ENCODE measurements at regions not wholly inside any gene's neighbourhood (a gene's known extent, or its start where the extent isn't known, plus 50 kb on each side); places are given as distances from the start of the nearest gene placed in this dataset.

DNA sequence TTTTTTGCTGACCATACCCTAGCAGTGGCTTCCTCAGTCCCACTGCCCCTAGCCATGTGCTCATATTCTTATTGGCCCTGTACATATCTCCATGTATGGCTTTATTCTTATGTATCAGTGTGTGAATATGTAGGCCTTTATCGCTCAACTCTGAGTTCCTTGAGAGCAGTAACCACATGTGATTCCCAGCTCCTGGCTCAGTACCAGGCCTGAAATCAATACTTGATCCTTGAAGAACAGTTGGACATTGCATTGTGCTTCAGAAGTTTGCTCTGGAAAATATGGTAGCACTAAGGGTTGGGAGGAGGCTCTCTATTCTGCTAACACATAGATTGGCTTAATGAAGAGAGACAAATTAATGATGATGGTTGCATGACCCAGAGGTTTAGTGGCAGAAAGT, 118.8 kb upstream of the FERMT1 start:
- no peak for TF ChIP-seq SPI1 (IDR thresholded peaks at IDR 0.05; ENCODE audit: borderline replicate concordance, low read depth)
- TF ChIP-seq POLR2AphosphoS5 (IDR thresholded peaks at IDR 0.05; ENCODE audit: low read depth) = no peak
- TF ChIP-seq, protein P1, sequence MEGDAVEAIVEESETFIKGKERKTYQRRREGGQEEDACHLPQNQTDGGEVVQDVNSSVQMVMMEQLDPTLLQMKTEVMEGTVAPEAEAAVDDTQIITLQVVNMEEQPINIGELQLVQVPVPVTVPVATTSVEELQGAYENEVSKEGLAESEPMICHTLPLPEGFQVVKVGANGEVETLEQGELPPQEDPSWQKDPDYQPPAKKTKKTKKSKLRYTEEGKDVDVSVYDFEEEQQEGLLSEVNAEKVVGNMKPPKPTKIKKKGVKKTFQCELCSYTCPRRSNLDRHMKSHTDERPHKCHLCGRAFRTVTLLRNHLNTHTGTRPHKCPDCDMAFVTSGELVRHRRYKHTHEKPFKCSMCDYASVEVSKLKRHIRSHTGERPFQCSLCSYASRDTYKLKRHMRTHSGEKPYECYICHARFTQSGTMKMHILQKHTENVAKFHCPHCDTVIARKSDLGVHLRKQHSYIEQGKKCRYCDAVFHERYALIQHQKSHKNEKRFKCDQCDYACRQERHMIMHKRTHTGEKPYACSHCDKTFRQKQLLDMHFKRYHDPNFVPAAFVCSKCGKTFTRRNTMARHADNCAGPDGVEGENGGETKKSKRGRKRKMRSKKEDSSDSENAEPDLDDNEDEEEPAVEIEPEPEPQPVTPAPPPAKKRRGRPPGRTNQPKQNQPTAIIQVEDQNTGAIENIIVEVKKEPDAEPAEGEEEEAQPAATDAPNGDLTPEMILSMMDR (IDR thresholded peaks at IDR 0.05; ENCODE audit: insufficient read depth, low read length) = no peak
- TF ChIP-seq GABPA (IDR thresholded peaks at IDR 0.05; ENCODE audit: low read depth) = no peak
- TF ChIP-seq, protein P2, sequence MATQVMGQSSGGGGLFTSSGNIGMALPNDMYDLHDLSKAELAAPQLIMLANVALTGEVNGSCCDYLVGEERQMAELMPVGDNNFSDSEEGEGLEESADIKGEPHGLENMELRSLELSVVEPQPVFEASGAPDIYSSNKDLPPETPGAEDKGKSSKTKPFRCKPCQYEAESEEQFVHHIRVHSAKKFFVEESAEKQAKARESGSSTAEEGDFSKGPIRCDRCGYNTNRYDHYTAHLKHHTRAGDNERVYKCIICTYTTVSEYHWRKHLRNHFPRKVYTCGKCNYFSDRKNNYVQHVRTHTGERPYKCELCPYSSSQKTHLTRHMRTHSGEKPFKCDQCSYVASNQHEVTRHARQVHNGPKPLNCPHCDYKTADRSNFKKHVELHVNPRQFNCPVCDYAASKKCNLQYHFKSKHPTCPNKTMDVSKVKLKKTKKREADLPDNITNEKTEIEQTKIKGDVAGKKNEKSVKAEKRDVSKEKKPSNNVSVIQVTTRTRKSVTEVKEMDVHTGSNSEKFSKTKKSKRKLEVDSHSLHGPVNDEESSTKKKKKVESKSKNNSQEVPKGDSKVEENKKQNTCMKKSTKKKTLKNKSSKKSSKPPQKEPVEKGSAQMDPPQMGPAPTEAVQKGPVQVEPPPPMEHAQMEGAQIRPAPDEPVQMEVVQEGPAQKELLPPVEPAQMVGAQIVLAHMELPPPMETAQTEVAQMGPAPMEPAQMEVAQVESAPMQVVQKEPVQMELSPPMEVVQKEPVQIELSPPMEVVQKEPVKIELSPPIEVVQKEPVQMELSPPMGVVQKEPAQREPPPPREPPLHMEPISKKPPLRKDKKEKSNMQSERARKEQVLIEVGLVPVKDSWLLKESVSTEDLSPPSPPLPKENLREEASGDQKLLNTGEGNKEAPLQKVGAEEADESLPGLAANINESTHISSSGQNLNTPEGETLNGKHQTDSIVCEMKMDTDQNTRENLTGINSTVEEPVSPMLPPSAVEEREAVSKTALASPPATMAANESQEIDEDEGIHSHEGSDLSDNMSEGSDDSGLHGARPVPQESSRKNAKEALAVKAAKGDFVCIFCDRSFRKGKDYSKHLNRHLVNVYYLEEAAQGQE (IDR thresholded peaks at IDR 0.05; ENCODE audit: insufficient replicate concordance, low read depth) = no peak

DNA sequence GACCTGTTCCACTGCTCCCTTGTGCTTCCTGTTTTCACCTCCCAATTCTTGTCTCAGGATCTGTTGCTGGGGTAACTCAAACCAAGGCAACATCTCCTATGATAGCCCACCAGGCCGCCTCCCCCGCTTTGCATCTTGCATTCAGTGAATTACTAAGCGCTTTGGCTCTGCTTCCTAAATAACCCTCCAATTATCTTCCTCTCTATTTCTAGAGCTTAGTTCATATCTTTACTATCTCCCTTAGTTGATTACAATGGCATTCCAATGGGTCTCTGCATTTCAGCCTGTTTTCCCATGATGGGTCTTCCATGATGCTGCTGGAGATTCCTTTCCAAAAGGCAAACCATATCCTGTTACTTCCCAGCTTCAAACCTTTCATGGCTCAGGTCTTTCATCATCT, 117.2 kb upstream of the FERMT1 start:
- TF ChIP-seq, protein P2 (IDR thresholded peaks at IDR 0.05; ENCODE audit: insufficient replicate concordance, low read depth) = no peak
- TF ChIP-seq SPI1 (IDR thresholded peaks at IDR 0.05; ENCODE audit: borderline replicate concordance, low read depth) = no peak
- TF ChIP-seq, protein P1 (IDR thresholded peaks at IDR 0.05; ENCODE audit: insufficient read depth, low read length) = no peak
- no peak for TF ChIP-seq GABPA (IDR thresholded peaks at IDR 0.05; ENCODE audit: low read depth)
- no peak for TF ChIP-seq POLR2AphosphoS5 (IDR thresholded peaks at IDR 0.05; ENCODE audit: low read depth)
- Histone ChIP-seq H3K4me3 (replicated peaks; ENCODE audit: insufficient read depth, low read length) (no peak overlapping the region), H3K27ac (replicated peaks) (no peak overlapping the region), H3K27me3 (ENCODE audit: insufficient read depth, poor library complexity, severe bottlenecking) (peaks cover 2% of the 10 kb centered on the region)
- DNase-seq (ENCODE audit: low read depth in 1 of 2, low spot score in 1 of 2) = no peak

More for the DNA sequence above, 118.8 kb upstream of the FERMT1 start:
- Histone ChIP-seq H3K27ac (replicated peaks) (no peak overlapping the region), H3K27me3 (ENCODE audit: insufficient read depth, poor library complexity, severe bottlenecking) (no peaks in the 10 kb centered on the region), H3K4me3 (replicated peaks; ENCODE audit: insufficient read depth, low read length) (no peak overlapping the region)
- no peak for DNase-seq (ENCODE audit: low read depth in 1 of 2, low spot score in 1 of 2)

DNA sequence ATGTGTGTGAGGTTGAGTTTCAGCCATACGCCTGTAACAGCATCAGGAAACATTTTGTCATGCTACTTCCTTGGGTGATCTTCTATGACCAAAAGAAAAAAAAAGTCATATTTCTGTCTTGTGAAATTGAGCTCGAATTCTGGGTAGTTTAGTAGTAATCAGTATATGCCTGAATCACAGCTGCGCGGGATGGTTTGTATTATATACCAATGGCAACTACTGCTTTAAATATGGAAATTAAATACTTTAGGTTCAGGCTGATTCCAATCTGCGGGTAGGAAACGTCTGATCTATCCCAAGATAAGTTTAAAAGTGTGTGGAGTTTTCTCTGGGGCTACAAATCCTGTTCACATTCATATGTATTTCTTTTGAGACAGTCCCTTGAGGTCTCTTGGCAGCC, 115.6 kb upstream of the FERMT1 start:
- Histone ChIP-seq H3K27me3 (ENCODE audit: insufficient read depth, poor library complexity, severe bottlenecking) (peaks cover 2% of the 10 kb centered on the region), H3K27ac (replicated peaks) (no peak overlapping the region), H3K4me3 (replicated peaks; ENCODE audit: insufficient read depth, low read length) (no peak overlapping the region)
- DNase-seq (ENCODE audit: low read depth in 1 of 2, low spot score in 1 of 2) = no peak
- TF ChIP-seq GABPA (IDR thresholded peaks at IDR 0.05; ENCODE audit: low read depth) (no peak), SPI1 (IDR thresholded peaks at IDR 0.05; ENCODE audit: borderline replicate concordance, low read depth) (no peak), POLR2AphosphoS5 (IDR thresholded peaks at IDR 0.05; ENCODE audit: low read depth) (no peak)
- TF ChIP-seq, protein P1 (IDR thresholded peaks at IDR 0.05; ENCODE audit: insufficient read depth, low read length) = no peak
- TF ChIP-seq, protein P2 (IDR thresholded peaks at IDR 0.05; ENCODE audit: insufficient replicate concordance, low read depth) = no peak

Measured in HL-60 (cell line).